Kidney epithelial cell (primary cell): ENCODE measurements at regions not wholly inside any gene's neighbourhood (a gene's known extent, or its start where the extent isn't known, plus 50 kb on each side); places are given as distances from the start of the nearest gene placed in this dataset.
A peak's percentile ranks its signal among the peaks of the same experiment; 100 is the strongest.
"Not testable (repeated sequence)": the region's sequence is repeated elsewhere in the genome, so short reads cannot be mapped to it uniquely, and the experiment has no call there.

Experiments
- DNase-seq: peaks from one replicate; pipeline ENCODE4 v3.0.0-alpha.2; 2010; ENCODE audit warnings: low read depth
- H3K27me3 ChIP-seq: 2 replicates; pipeline ENCODE4 v1.6.0; 2011; ENCODE audit warnings: low read length; ENCODE audit not compliant: control insufficient read depth, insufficient read depth
- H3K36me3 ChIP-seq: 2 replicates; pipeline ENCODE4 v1.5.1; 2011; ENCODE audit warnings: low read length; ENCODE audit not compliant: control insufficient read depth, insufficient read depth
- H3K4me3 ChIP-seq: 2 replicates; pipeline ENCODE4 v1.5.1; 2011; ENCODE audit warnings: low read depth, mild to moderate bottlenecking, control low read depth, low read length
- CTCF ChIP-seq: IDR thresholded peaks from 2 replicates; pipeline ENCODE4 v1.5.1; 2011; ENCODE audit warnings: mild to moderate bottlenecking, moderate library complexity, low read length, control low read depth, inconsistent platforms; ENCODE audit not compliant: insufficient read depth, poor library complexity, severe bottlenecking

DNA sequence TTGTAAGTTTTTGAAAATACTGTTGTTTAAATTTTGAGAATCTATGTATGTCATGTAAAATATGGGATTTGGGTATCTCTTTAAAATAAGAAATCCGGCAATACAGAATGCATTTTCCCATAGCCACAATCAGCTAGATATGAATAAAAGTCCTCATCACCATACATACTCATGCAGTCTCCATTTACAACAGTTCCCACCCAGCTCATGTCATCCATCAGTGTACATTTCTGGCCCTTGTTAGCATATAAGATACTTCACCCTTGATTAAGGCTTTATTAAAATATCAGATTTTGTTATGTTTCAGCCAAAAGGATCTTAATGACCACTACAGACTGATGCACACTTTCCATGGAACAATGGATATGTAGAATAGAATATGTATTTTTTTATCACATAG lies 218.0 kb downstream of the DPY19L2 start:
- no peaks in the 10 kb centered on the region for H3K27me3 ChIP-seq
- DNase-seq, result no peak
- TF ChIP-seq CTCF, result no peak
- no peaks in the 10 kb centered on the region for H3K36me3 ChIP-seq
- H3K4me3 ChIP-seq, result no peak overlapping the region

DNA sequence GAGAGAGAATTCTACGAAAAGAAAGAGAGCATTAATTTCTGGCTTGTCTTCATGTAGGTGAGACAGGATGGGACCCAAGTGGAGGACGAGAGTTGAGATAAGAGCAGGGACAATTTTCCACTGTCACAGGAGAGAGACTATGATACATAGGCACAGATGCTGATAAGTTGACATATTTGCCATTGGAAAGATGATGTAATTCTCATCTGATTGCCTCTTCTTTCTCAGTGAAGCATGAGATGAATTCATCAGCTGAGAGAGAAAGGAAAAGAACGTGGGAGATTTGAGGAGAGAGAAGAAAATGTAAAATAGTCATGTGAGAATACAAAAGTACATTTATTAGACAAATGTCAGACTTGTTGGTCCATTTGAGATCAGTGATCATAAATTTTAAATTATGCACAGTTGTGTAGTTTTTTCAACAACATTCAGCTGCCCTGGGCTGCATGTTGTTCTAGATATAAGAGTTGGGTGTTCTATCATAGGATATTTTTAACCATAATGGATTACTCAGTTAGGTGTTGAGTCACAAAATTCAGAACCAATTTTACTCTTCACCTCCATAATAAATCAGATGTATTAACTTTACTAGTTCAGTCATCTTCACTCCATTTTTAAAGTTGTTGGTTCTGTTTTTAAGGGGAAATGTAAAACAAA lies 222.9 kb downstream of the DPY19L2 start:
- DNase-seq, result peak; percentile 9
- no peaks in the 10 kb centered on the region for H3K27me3 ChIP-seq
- H3K4me3 ChIP-seq, result no peak overlapping the region
- no peak for TF ChIP-seq CTCF
- no peaks in the 10 kb centered on the region for H3K36me3 ChIP-seq

DNA sequence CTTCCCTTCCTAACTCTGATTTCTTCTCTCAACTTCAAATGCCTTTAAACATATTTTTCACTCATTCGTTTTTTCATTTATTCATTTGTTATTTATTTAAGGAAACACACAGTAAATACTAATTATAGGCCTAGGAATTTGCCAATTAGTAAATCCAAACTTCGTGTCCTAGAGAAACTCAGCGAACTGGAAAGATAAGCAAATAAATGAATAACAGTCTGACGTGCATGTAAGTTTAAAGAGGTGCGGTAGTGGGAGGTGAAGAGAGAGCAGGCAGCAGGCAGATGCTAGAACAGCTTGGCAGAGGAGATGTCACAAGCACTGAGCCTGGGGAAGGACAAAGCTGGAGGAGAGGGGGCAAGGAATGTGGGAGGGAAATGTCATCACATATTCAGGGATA lies 228.2 kb downstream of the DPY19L2 start:
- Histone ChIP-seq H3K36me3 (no peaks in the 10 kb centered on the region), H3K27me3 (no peaks in the 10 kb centered on the region), H3K4me3 (no peak overlapping the region)
- peak; percentile 18 for DNase-seq
- no peak for TF ChIP-seq CTCF

- H3K27me3 ChIP-seq, H3K36me3 ChIP-seq, H3K4me3 ChIP-seq, DNase-seq: not testable (repeated sequence)
These were observed 233.9 kb downstream of the DPY19L2 start for GRCh38 chr12:63434384-63434783.

DNA sequence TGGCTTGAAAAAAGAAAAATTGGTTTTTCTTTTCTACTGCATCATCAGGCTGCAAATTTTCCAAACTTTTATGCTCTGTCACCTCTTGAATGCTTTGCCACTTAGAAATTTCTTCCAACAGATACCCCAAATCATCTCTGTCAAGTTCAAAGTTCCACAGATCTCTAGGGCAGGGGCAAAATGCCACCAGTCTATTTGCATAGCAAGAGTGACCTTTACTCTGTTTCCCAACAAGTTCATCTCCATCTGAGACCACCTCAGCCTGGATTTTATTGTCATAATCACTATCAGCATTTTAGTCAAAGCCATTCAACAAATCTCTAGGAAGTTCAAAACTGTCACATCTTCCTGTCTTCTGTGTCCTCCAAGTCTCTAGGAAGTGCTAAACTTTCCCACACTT lies 240.3 kb downstream of the DPY19L2 start:
- not testable (repeated sequence) for DNase-seq, H3K27me3 ChIP-seq, H3K4me3 ChIP-seq, H3K36me3 ChIP-seq

- DNase-seq, H3K4me3 ChIP-seq, H3K36me3 ChIP-seq, H3K27me3 ChIP-seq: not testable (repeated sequence)
These were observed 241.3 kb downstream of the DPY19L2 start for GRCh38 chr12:63427029-63427428.

GRCh38 chr12:63424671-63425070 lies 243.6 kb downstream of the DPY19L2 start:
- DNase-seq, result no peak
- Histone ChIP-seq H3K27me3 (no peaks in the 10 kb centered on the region), H3K36me3 (no peaks in the 10 kb centered on the region), H3K4me3 (no peak overlapping the region)
- no peak for TF ChIP-seq CTCF
